ENCODE measurements at regions not wholly inside any gene's neighbourhood (a gene's known extent, or its start where the extent isn't known, plus 50 kb on each side); places are given as distances from the start of the nearest gene placed in this dataset.
A peak's percentile ranks its signal among the peaks of the same experiment; 100 is the strongest.

- WGBS, result 74% methylated on average over 4 of the region's 4 CpGs
Observed at GRCh38 chr17:51445946-51446345, 185.6 kb downstream of the UTP18 start.

GRCh38 chr17:51454456-51454978, 194.2 kb downstream of the UTP18 start:
- Histone ChIP-seq H3K27ac (replicated peaks in 1 of 4) (no peak overlapping the region), H3K9me3 (no peaks in the 10 kb centered on the region), H3K4me1 (peaks cover 0 to 18% (median 11%) of the 10 kb centered on the region in 4 donors), H3K27me3 (no peaks in the 10 kb centered on the region), H3K4me3 (no peak overlapping the region), H3K36me3 (no peaks in the 10 kb centered on the region)
- intact Hi-C loops (cut with DNase I), result no loop called here
- 81% methylated on average over 1 of the region's 1 CpG for WGBS
- no peak for DNase-seq (ENCODE audit: extremely low spot score)
- TF ChIP-seq POLR2A (IDR thresholded peaks at IDR 0.05; ENCODE audit: low read depth), result no peak
- TF ChIP-seq POLR2AphosphoS5 (IDR thresholded peaks at IDR 0.05), result no peak
- no peak for TF ChIP-seq EP300 (IDR thresholded peaks at IDR 0.05)
- no peak for TF ChIP-seq CTCF (IDR thresholded peaks at IDR 0.05)

More at GRCh38 chr17:51445946-51446345, 185.6 kb downstream of the UTP18 start:
- peak; percentile 64 for DNase-seq (ENCODE audit: extremely low spot score)
- Histone ChIP-seq H3K4me3 (no peak overlapping the region), H3K27ac (replicated peaks in 1 of 4) (no peak overlapping the region), H3K36me3 (no peaks in the 10 kb centered on the region), H3K27me3 (no peaks in the 10 kb centered on the region), H3K9me3 (peaks cover 0 to 4% (median 0%) of the 10 kb centered on the region in 4 donors), H3K4me1 (no peaks in the 10 kb centered on the region)
- TF ChIP-seq POLR2AphosphoS5 (IDR thresholded peaks at IDR 0.05) (no peak), CTCF (IDR thresholded peaks at IDR 0.05) (no peak), EP300 (IDR thresholded peaks at IDR 0.05) (no peak), POLR2A (IDR thresholded peaks at IDR 0.05; ENCODE audit: low read depth) (no peak)
- intact Hi-C loops (cut with DNase I), result no loop called here

GRCh38 chr17:51455211-51455610, 194.9 kb downstream of the UTP18 start:
- H3K27me3 ChIP-seq, result no peaks in the 10 kb centered on the region
- intact Hi-C loops (cut with DNase I), result no loop called here
- no peak for TF ChIP-seq POLR2AphosphoS5 (IDR thresholded peaks at IDR 0.05)
- TF ChIP-seq EP300 (IDR thresholded peaks at IDR 0.05), result no peak
- TF ChIP-seq CTCF (IDR thresholded peaks at IDR 0.05), result no peak
- TF ChIP-seq POLR2A (IDR thresholded peaks at IDR 0.05; ENCODE audit: low read depth), result no peak
- peak; percentile 90 for DNase-seq (ENCODE audit: extremely low spot score)
- H3K4me1 ChIP-seq, result peaks cover 0 to 18% (median 11%) of the 10 kb centered on the region in 4 donors
- no peaks in the 10 kb centered on the region for H3K9me3 ChIP-seq
- no peaks in the 10 kb centered on the region for H3K36me3 ChIP-seq
- no peak overlapping the region for H3K4me3 ChIP-seq
- no peak overlapping the region for H3K27ac ChIP-seq (replicated peaks in 1 of 4)

GRCh38 chr17:51455931-51456330, 195.6 kb downstream of the UTP18 start:
- Histone ChIP-seq H3K4me3 (no peak overlapping the region), H3K4me1 (peaks cover 0 to 18% (median 11%) of the 10 kb centered on the region in 4 donors), H3K27me3 (no peaks in the 10 kb centered on the region), H3K27ac (replicated peaks in 1 of 4) (no peak overlapping the region), H3K9me3 (no peaks in the 10 kb centered on the region), H3K36me3 (no peaks in the 10 kb centered on the region)
- peak; percentile 77 for DNase-seq (ENCODE audit: extremely low spot score)
- intact Hi-C loops (cut with DNase I), result no loop called here
- no peak for TF ChIP-seq CTCF (IDR thresholded peaks at IDR 0.05)
- no peak for TF ChIP-seq EP300 (IDR thresholded peaks at IDR 0.05)
- no peak for TF ChIP-seq POLR2AphosphoS5 (IDR thresholded peaks at IDR 0.05)
- TF ChIP-seq POLR2A (IDR thresholded peaks at IDR 0.05; ENCODE audit: low read depth), result no peak
- 86% methylated on average over 4 of the region's 4 CpGs for WGBS

- Histone ChIP-seq H3K27ac (replicated peaks in 1 of 4) (no peak overlapping the region), H3K9me3 (no peaks in the 10 kb centered on the region), H3K4me1 (peaks cover 0 to 18% (median 11%) of the 10 kb centered on the region in 4 donors), H3K27me3 (no peaks in the 10 kb centered on the region), H3K36me3 (no peaks in the 10 kb centered on the region), H3K4me3 (no peak overlapping the region)
- DNase-seq (ENCODE audit: extremely low spot score), result no peak
- TF ChIP-seq POLR2AphosphoS5 (IDR thresholded peaks at IDR 0.05) (no peak), POLR2A (IDR thresholded peaks at IDR 0.05; ENCODE audit: low read depth) (no peak), CTCF (IDR thresholded peaks at IDR 0.05) (no peak), EP300 (IDR thresholded peaks at IDR 0.05) (no peak)
- 14% methylated on average over 1 of the region's 1 CpG for WGBS
- intact Hi-C loops (cut with DNase I), result no loop called here
Observed at GRCh38 chr17:51456942-51457341, 196.6 kb downstream of the UTP18 start.

Data from esophagus muscularis mucosa (tissue), 4 donors.